SU-DHL-6 (cell line): ENCODE measurements at regions not wholly inside any gene's neighbourhood (a gene's known extent, or its start where the extent isn't known, plus 50 kb on each side); places are given as distances from the start of the nearest gene placed in this dataset.

Experiments
- H2AFZ ChIP-seq: fragments of 200-600 bp; sonication (generic); 2 replicates; pipeline ENCODE4 v1.6.1; 2014; ENCODE audit warnings: low read depth, mild to moderate bottlenecking, moderate library complexity, mixed read lengths, antibody characterized with exemption, low read length; ENCODE audit not compliant: severe bottlenecking
- H3F3A ChIP-seq: fragments of 200-600 bp; shearing (Covaris generic); 2 replicates; pipeline ENCODE4 v1.6.0; 2016; ENCODE audit warnings: antibody characterized with exemption, mild to moderate bottlenecking; ENCODE audit not compliant: insufficient read depth
- H3K27ac ChIP-seq: fragments of 200-600 bp; sonication (generic); 2 replicates; pipeline ENCODE4 v1.5.1; 2016; ENCODE audit warnings: low read depth, mild to moderate bottlenecking, low read length, moderate library complexity, mixed read lengths
- H3K27me3 ChIP-seq: fragments of 200-600 bp; sonication (generic), shearing (Covaris generic); 2 replicates; pipeline ENCODE4 v1.6.0; 2014; ENCODE audit warnings: mild to moderate bottlenecking, low read length
- H3K36me3 ChIP-seq: fragments of 200-600 bp; sonication (generic); 2 replicates; pipeline ENCODE4 v1.6.1; 2014; ENCODE audit warnings: mild to moderate bottlenecking, low read length, mixed read lengths
- H3K4me2 ChIP-seq: fragments of 300-600, 200-600 bp; shearing (Covaris generic), sonication (generic); 2 replicates; pipeline ENCODE4 v1.6.0; 2014; ENCODE audit warnings: low read length, low read depth, mild to moderate bottlenecking; ENCODE audit not compliant: poor library complexity, severe bottlenecking
- H3K4me3 ChIP-seq: fragments of 200-600 bp; sonication (generic); 2 replicates; pipeline ENCODE4 v1.5.1; 2014; ENCODE audit warnings: antibody characterized with exemption, low read length, mild to moderate bottlenecking, mixed read lengths; ENCODE audit not compliant: insufficient read depth, poor library complexity, severe bottlenecking
- H3K79me2 ChIP-seq: fragments of 200-600 bp; sonication (generic); 2 replicates; pipeline ENCODE4 v1.6.1; 2014; ENCODE audit warnings: mild to moderate bottlenecking, low read length, moderate library complexity; ENCODE audit not compliant: insufficient read depth
- H3K9ac ChIP-seq: fragments of 200-600 bp; sonication (generic); 2 replicates; pipeline ENCODE4 v1.7.0; 2014; ENCODE audit warnings: mild to moderate bottlenecking, low read length
- H3K9me2 ChIP-seq: fragments of 200-600 bp; sonication (generic); replicated peaks from 2 replicates; pipeline ENCODE4 v1.6.1; 2014; ENCODE audit warnings: low read length; ENCODE audit not compliant: insufficient read depth
- H3K9me3 ChIP-seq: fragments of 200-600 bp; sonication (generic); 2 replicates; pipeline ENCODE4 v1.6.1; 2014; ENCODE audit warnings: low read length, mixed read lengths; ENCODE audit not compliant: insufficient read depth
- H4K20me1 ChIP-seq: fragments of 200-600 bp; sonication (generic); 2 replicates; pipeline ENCODE4 v1.6.1; 2014; ENCODE audit warnings: low read depth, mild to moderate bottlenecking, antibody characterized with exemption, low read length, moderate library complexity, mixed read lengths
- EZH2phosphoT487 ChIP-seq: fragments of 200-600 bp; sonication (generic), shearing (Covaris generic); conservative IDR thresholded peaks from 2 replicates; pipeline ENCODE4 v1.6.1; 2018; ENCODE audit warnings: mild to moderate bottlenecking, antibody characterized with exemption, low read length, moderate library complexity, mixed read lengths
- TF ChIP-seq, protein P1 (sequence below): fragments of 200-600 bp; sonication (generic); IDR thresholded peaks from one replicate; pipeline ENCODE4 v1.5.1; 2017; ENCODE audit warnings: antibody characterized with exemption, mild to moderate bottlenecking, low read length, moderate library complexity; ENCODE audit not compliant: insufficient read depth, poor library complexity, severe bottlenecking

DNA sequence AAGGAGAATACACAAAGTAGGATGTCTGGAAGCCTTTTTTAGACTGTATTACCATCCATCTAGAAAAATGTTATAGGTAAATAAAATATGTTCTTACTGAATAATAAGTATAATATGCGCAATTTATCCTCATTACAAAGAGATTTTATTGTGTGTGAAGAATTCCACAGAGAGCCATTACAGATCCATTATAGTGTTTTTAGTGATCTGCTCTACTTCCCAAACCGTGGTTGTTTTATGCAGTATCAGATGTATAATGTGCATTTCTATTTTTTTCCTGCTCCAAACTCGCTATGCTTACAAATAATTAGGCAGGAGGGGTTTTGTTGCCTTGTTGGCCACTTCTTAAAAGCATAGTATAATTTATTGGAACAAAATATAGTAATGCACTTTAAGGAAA lies 447.8 kb downstream of the USP25 start:
- H3K27me3 ChIP-seq = no peaks in the 10 kb centered on the region
- no peak overlapping the region for H3K4me2 ChIP-seq
- H3K4me3 ChIP-seq = no peak overlapping the region
- H3F3A ChIP-seq = no peaks in the 10 kb centered on the region
- H2AFZ ChIP-seq = no peak overlapping the region
- no peaks in the 10 kb centered on the region for H3K79me2 ChIP-seq
- no peaks in the 10 kb centered on the region for H3K9me3 ChIP-seq
- no peaks in the 10 kb centered on the region for H3K9me2 ChIP-seq
- no peak overlapping the region for H3K9ac ChIP-seq
- TF ChIP-seq, protein P1, sequence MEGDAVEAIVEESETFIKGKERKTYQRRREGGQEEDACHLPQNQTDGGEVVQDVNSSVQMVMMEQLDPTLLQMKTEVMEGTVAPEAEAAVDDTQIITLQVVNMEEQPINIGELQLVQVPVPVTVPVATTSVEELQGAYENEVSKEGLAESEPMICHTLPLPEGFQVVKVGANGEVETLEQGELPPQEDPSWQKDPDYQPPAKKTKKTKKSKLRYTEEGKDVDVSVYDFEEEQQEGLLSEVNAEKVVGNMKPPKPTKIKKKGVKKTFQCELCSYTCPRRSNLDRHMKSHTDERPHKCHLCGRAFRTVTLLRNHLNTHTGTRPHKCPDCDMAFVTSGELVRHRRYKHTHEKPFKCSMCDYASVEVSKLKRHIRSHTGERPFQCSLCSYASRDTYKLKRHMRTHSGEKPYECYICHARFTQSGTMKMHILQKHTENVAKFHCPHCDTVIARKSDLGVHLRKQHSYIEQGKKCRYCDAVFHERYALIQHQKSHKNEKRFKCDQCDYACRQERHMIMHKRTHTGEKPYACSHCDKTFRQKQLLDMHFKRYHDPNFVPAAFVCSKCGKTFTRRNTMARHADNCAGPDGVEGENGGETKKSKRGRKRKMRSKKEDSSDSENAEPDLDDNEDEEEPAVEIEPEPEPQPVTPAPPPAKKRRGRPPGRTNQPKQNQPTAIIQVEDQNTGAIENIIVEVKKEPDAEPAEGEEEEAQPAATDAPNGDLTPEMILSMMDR = no peak
- TF ChIP-seq EZH2phosphoT487 = no peak
- H3K36me3 ChIP-seq = no peaks in the 10 kb centered on the region
- H3K27ac ChIP-seq = no peak overlapping the region
- no peaks in the 10 kb centered on the region for H4K20me1 ChIP-seq

DNA sequence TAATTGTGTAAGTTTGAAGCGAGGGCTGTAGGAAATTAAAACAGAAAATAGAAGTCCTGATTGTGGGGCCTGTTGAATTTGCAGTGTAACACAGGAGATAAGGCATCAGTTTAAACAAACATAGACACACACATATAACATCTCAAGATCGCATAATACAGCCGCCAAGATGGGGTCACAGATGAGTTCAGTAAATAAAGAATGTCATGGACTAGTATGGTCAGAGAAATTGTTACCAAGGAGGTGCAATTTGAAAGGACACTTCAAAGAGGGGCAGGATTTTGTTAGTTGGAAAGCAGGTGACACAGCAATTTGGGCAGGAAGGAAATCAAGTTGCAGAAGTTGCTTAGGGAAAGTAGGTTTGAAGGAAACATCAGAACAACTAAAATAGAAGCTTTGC lies 450.0 kb downstream of the USP25 start:
- Histone ChIP-seq H3K79me2 (no peaks in the 10 kb centered on the region), H3K9me3 (no peaks in the 10 kb centered on the region), H3K27ac (no peak overlapping the region), H3F3A (no peaks in the 10 kb centered on the region), H4K20me1 (no peaks in the 10 kb centered on the region), H3K4me2 (no peak overlapping the region), H3K9me2 (no peaks in the 10 kb centered on the region), H3K36me3 (no peaks in the 10 kb centered on the region), H3K9ac (no peak overlapping the region), H3K27me3 (no peaks in the 10 kb centered on the region), H3K4me3 (no peak overlapping the region), H2AFZ (no peak overlapping the region)
- TF ChIP-seq, protein P1 = no peak
- TF ChIP-seq EZH2phosphoT487 = no peak

DNA sequence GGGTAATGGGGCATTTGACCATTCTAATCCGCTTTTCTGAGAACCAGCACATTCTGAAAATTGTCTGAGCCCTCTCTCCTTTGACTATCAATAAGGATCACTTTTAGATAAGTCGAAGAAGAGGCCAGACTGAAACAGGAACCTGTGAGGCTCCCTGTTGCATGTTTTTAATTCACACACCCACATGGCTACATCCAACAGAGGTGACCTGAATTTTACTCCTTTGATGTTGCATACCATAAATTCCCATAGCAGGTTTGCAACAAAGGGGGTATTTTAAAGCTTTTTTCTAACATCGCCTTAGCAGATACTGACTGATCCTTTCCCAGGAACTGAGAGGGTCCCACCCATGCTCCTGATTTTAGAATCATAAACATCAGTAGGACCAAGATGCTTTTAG lies 450.8 kb downstream of the USP25 start:
- Histone ChIP-seq H3K79me2 (no peaks in the 10 kb centered on the region), H3K4me2 (no peak overlapping the region), H3K36me3 (no peaks in the 10 kb centered on the region), H2AFZ (no peak overlapping the region), H3K9me2 (no peaks in the 10 kb centered on the region), H3K9ac (no peak overlapping the region), H3F3A (no peaks in the 10 kb centered on the region), H3K9me3 (no peaks in the 10 kb centered on the region), H4K20me1 (no peaks in the 10 kb centered on the region), H3K27me3 (no peaks in the 10 kb centered on the region), H3K27ac (no peak overlapping the region), H3K4me3 (no peak overlapping the region)
- TF ChIP-seq EZH2phosphoT487 = no peak
- TF ChIP-seq, protein P1 = no peak
